Fibroblast of villous mesenchyme (primary cell): ENCODE measurements at regions not wholly inside any gene's neighbourhood (a gene's known extent, or its start where the extent isn't known, plus 50 kb on each side); places are given as distances from the start of the nearest gene placed in this dataset.
"Not testable (repeated sequence)": the region's sequence is repeated elsewhere in the genome, so short reads cannot be mapped to it uniquely, and the experiment has no call there.

ENCODE experiments used
- DNase-seq: peaks from one replicate; pipeline ENCODE4 v3.0.0-alpha.2; 2010; ENCODE audit warnings: low read depth
- H3K4me3 ChIP-seq: 2 replicates; pipeline ENCODE4 v1.5.1; 2011; ENCODE audit warnings: low read depth, mild to moderate bottlenecking, low read length
- TF ChIP-seq, protein P1 (sequence below): IDR thresholded peaks from 2 replicates; pipeline ENCODE4 v1.5.1; 2012; ENCODE audit warnings: low read depth, mild to moderate bottlenecking, low read length; ENCODE audit not compliant: insufficient read depth

DNA sequence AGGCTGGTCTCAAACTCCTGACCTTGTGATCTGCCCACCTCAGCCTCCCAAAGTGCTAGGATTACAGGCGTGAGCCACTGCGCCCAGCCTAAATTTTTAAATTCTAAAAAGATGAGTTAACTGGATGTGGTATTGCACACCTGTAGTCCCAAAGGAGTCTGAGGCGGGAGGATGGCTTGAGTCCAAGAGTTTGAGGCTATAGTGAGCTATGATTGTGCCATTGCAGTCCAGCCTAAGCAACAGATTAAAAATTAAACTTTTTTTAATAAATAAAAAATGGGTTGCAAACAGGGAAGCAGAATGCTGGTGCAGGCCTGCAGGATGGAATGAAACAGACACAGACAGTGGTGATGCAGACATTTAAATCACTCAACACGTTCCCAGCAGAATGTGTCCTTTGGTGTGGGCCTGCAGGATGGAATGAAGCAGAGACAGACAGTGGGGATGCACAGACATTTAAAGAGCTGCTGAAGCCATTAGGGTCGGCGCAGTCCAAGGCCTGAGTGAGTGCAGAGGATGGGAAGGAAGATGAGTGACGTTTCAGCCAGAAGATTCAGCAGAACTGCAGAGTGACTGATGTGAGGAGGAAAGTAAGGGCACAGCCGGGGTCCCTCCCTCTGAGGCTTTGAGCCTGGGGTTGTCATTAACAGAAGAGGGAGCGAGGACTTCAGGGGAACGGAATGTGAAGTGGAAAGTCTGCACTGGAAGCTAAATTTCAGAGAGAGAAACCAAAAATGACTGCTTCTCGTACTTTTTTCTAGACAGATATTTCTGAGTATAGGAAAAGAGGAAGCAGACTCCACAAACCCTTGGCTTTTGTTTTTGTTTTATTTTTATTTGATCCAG is 117.5 kb downstream of the RIN2 start:
- no peak for DNase-seq
- no peak overlapping the region for H3K4me3 ChIP-seq
- TF ChIP-seq, protein P1, sequence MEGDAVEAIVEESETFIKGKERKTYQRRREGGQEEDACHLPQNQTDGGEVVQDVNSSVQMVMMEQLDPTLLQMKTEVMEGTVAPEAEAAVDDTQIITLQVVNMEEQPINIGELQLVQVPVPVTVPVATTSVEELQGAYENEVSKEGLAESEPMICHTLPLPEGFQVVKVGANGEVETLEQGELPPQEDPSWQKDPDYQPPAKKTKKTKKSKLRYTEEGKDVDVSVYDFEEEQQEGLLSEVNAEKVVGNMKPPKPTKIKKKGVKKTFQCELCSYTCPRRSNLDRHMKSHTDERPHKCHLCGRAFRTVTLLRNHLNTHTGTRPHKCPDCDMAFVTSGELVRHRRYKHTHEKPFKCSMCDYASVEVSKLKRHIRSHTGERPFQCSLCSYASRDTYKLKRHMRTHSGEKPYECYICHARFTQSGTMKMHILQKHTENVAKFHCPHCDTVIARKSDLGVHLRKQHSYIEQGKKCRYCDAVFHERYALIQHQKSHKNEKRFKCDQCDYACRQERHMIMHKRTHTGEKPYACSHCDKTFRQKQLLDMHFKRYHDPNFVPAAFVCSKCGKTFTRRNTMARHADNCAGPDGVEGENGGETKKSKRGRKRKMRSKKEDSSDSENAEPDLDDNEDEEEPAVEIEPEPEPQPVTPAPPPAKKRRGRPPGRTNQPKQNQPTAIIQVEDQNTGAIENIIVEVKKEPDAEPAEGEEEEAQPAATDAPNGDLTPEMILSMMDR = no peak

DNA sequence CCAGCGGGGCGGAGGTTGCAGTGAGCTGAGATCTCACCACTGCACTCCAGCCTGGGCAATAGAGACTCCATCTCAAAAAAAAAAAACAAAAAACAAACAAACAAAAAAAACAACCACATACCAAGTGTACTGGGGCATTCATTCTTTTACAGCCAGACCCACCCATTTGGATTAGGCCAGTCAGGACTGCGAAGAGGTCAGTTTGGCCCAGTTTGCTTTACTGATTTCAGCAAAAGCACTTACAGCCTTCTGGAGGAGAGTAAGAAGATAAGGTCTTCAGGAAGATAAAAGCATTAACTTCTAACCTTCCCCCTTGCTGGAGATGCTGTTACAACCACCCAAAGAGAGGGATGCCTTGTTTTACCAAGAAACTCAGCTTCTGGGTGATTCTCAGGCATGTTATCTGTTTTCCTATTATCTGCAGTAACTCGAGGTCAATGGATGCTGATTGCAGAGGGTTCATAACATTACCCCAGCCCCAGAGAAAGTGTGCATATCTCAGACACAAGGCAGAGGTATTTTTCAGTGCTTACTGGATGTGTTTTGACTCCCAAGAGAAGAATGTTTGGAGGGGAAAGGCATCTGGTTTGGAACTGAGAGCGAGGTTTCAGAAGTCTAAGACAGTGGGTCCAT is 118.9 kb downstream of the RIN2 start:
- TF ChIP-seq, protein P1 = no peak
- H3K4me3 ChIP-seq = no peak overlapping the region
- DNase-seq = no peak

DNA sequence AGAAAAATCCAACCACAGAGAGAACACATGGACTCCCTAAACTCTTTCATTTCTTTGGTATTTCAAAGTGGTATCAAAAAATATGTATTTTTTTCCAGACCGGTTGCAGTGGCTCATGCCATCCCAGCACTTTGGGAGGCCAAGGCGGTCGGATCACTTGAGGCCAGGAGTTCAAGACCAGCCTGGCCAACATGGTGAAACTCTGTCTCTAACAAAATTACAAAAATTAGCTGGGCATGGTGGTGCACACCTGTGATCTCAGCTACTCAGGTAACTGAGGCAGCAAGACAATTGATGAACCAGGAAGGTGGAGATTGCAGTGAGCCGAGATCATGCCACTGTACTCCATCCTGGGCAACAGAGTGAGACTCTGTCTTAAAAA is 121.8 kb downstream of the RIN2 start:
- DNase-seq, H3K4me3 ChIP-seq: not testable (repeated sequence)

DNA sequence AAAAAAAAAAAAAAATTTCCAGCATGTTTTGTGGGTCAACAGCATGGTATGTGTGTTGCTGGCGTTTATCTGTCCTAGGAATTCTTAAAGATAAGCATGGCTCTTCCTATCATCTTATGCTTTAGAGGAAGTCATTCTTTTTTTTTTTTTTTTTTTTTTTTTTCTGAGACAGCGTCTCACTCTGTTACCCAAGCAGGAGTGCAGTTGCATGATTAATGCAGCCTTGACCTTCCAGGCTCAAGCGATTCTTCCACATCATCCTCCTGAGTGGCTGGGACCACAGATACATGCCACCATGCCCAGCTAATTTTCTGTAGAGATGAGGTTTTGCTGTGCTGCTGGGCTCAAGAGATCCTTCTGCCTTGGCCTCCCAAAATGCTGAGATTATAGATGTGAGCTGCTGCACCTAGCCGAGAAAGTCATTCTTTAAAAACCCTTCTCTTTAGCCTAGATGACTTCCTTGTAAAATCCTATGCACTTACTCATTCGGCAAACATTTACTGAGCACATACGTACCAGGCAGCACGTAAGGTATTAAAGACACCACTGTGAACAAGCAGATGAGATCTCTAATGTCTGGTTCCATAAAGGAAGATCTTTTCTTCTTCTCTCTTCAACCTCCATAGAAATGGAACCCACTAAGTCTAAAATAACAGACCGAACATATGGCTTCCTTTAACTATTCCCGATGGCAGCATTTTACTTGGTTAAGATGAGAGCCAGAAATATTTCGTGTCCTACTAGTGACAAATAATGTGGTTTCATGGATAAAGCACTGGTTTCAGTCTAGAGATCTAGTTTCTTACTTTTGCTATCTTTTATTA is 122.4 kb downstream of the RIN2 start:
- TF ChIP-seq, protein P1 = no peak
- H3K4me3 ChIP-seq = no peak overlapping the region
- DNase-seq = peak; percentile 89

DNA sequence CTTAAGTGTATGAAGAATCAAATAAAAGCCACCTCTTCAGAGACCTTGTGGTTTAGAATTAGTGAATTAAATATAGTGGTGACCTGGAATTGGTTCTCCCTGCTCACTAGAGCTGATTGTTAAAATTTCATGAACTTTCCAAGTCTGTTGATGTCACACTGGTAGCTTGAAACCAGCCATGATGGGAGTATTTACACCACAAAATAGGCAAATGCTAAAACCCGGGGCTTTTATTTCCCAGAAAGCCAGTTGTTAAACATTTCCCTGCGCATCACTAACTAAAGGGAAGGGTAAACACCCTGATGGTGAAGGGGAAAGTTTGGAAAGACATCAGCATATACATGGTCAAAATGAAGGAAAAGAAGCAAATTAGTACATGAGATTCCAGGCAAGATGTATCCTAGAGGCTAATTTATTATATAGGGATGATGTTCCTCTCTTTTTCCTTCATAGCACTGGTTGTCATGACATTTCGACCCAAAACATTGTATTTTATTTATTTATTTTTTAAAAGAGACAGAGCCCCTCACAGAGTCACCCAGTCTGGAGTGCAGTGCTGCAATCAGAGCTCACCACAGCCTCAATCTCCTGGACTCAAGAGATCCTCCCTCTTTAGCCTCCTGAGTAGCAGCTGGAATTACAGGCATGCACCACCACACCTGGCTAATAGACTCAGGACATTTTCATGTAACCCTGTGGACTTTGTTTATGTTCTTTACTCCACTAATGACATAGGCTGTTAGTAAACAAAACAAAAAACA is 123.2 kb downstream of the RIN2 start:
- no peak overlapping the region for H3K4me3 ChIP-seq
- DNase-seq = no peak
- TF ChIP-seq, protein P1 = no peak

DNA sequence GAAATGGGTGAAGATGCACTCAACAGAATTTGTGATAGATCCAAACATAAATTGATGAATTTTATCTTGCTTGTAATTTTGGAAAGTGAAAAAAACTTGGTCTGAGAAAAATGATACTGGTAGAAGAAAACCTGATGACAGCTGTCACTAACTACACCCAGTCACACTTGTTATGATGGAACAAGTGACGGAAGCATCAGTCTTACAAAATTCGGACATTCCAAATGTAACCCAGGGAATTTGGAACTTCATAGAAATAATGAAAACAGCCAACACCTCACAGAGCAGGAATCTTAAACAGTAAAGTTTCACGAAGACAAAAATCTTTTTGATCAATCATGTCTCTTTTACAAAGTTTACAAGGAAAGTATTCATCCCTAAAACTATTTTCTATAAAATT is 123.9 kb downstream of the RIN2 start:
- TF ChIP-seq, protein P1 = no peak
- H3K4me3 ChIP-seq = no peak overlapping the region
- no peak for DNase-seq
